IMR-90 (cell line): ENCODE measurements at regions not wholly inside any gene's neighbourhood (a gene's known extent, or its start where the extent isn't known, plus 50 kb on each side); places are given as distances from the start of the nearest gene placed in this dataset.
A peak's percentile ranks its signal among the peaks of the same experiment; 100 is the strongest.

Experiments
- ATAC-seq: fragments of 200-7000 bp; cut with Tn5 transposase; 2 replicates; pipeline ENCODE4 v1.9.1; 2020; ENCODE audit warnings: low read depth, mild to moderate bottlenecking, moderate library complexity
- BruUV-seq: library from RNA; stranded (reverse); fragments of 400-500 nt; replicated peaks from 2 replicates; lab custom pipeline; 2021; lab: Mats Ljungman, UMichigan
- CTCF ChIA-PET: fragments of 300-600 bp; formaldehyde crosslinking; extraction: SDS; loops from one replicate; lab custom pipeline; 2021; ENCODE audit warnings: antibody characterized with exemption; lab: Yijun Ruan, JAX
- POLR2A ChIA-PET: fragments of 300-600 bp; sonication (Branson Sonifier 250); formaldehyde crosslinking; loops from one replicate; lab custom pipeline; 2022; ENCODE audit warnings: antibody characterized with exemption; ENCODE audit not compliant: unreplicated experiment; lab: Charles Lee
- DNase-seq: peaks from one replicate; pipeline ENCODE4 v3.0.0; 2013
- H2AFZ ChIP-seq: replicated peaks from 2 replicates; pipeline ENCODE3; 2013; ENCODE audit warnings: low read length, mild to moderate bottlenecking; ENCODE audit not compliant: poor library complexity
- H2AK5ac ChIP-seq: 2 replicates; pipeline ENCODE4 v1.6.1; 2013; ENCODE audit warnings: low read depth, low read length, inconsistent platforms
- H2AK9ac ChIP-seq: replicated peaks from 2 replicates; pipeline ENCODE3; 2013; ENCODE audit warnings: mild to moderate bottlenecking, low read depth, low read length, moderate library complexity; ENCODE audit not compliant: poor library complexity
- H2BK120ac ChIP-seq: 2 replicates; pipeline ENCODE4 v1.6.1; 2013; ENCODE audit warnings: low read depth, low read length, inconsistent platforms
- H2BK15ac ChIP-seq: 3 replicates; pipeline ENCODE4 v1.6.1; 2013; ENCODE audit warnings: low read depth, low read length, inconsistent platforms
- H2BK20ac ChIP-seq: 2 replicates; pipeline ENCODE4 v1.6.1; 2013; ENCODE audit warnings: low read depth, mild to moderate bottlenecking, inconsistent platforms, low read length, moderate library complexity
- H2BK5ac ChIP-seq: 2 replicates; pipeline ENCODE4 v1.6.1; 2013; ENCODE audit warnings: mild to moderate bottlenecking, low read depth, low read length, inconsistent platforms; ENCODE audit not compliant: poor library complexity, severe bottlenecking
- H3K14ac ChIP-seq: replicated peaks from 2 replicates; pipeline ENCODE4 v1.6.1; 2013; ENCODE audit warnings: low read depth, low read length, inconsistent platforms
- H3K18ac ChIP-seq: 2 replicates; pipeline ENCODE4 v1.6.1; 2013; ENCODE audit warnings: low read depth, low read length, control low read depth
- H3K23ac ChIP-seq: 2 replicates; pipeline ENCODE4 v1.6.1; 2013; ENCODE audit warnings: low read depth, low read length, inconsistent platforms
- H3K27ac ChIP-seq: 2 replicates; pipeline ENCODE4 v1.5.1; 2013; ENCODE audit warnings: mild to moderate bottlenecking, control low read depth, low read length; ENCODE audit not compliant: insufficient read depth
- H3K27me3 ChIP-seq: 2 replicates; pipeline ENCODE4 v1.6.1; 2013; ENCODE audit warnings: low read length; ENCODE audit not compliant: control insufficient read depth, insufficient read depth
- H3K36me3 ChIP-seq: 2 replicates; pipeline ENCODE4 v1.6.1; 2013; ENCODE audit warnings: low read length, mixed read lengths; ENCODE audit not compliant: control insufficient read depth, insufficient read depth
- H3K4ac ChIP-seq: 2 replicates; pipeline ENCODE4 v1.6.1; 2013; ENCODE audit warnings: low read depth, low read length, inconsistent platforms
- H3K4me1 ChIP-seq: 2 replicates; pipeline ENCODE4 v1.6.1; 2013; ENCODE audit warnings: low read length, mixed read lengths; ENCODE audit not compliant: control insufficient read depth, insufficient read depth
- H3K4me2 ChIP-seq: 2 replicates; pipeline ENCODE4 v1.6.1; 2013; ENCODE audit warnings: low read depth, mild to moderate bottlenecking, control low read depth, low read length, moderate library complexity
- H3K4me3 ChIP-seq: 2 replicates; pipeline ENCODE4 v1.5.1; 2013; ENCODE audit warnings: low read depth, mild to moderate bottlenecking, control low read depth, low read length, moderate library complexity; ENCODE audit not compliant: insufficient read depth
- H3K56ac ChIP-seq: 2 replicates; pipeline ENCODE4 v1.6.1; 2013; ENCODE audit warnings: low read length, inconsistent platforms; ENCODE audit not compliant: insufficient read depth; ENCODE audit errors: extremely low read depth
- H3K79me1 ChIP-seq, 2 experiments: 2 replicates each; pipeline ENCODE4 v1.6.1; 2013; ENCODE audit warnings: low read length in 2 of 2, inconsistent platforms in 1 of 2, low read depth in 1 of 2
- H3K9ac ChIP-seq: 2 replicates; pipeline ENCODE4 v1.6.1; 2013; ENCODE audit warnings: low read depth, low read length, control low read depth
- H3K9me1 ChIP-seq: 2 replicates; pipeline ENCODE4 v1.6.1; 2013; ENCODE audit warnings: low read length, inconsistent platforms; ENCODE audit not compliant: insufficient read depth
- H3K9me3 ChIP-seq: 2 replicates; pipeline ENCODE4 v1.6.1; 2013; ENCODE audit warnings: low read length; ENCODE audit not compliant: control insufficient read depth, insufficient read depth
- H4K20me1 ChIP-seq: 2 replicates; pipeline ENCODE4 v1.6.1; 2013; ENCODE audit warnings: low read length, inconsistent platforms; ENCODE audit not compliant: insufficient read depth
- H4K5ac ChIP-seq: 2 replicates; pipeline ENCODE4 v1.6.1; 2013; ENCODE audit warnings: mild to moderate bottlenecking, low read depth, low read length, control low read depth
- H4K8ac ChIP-seq, 2 experiments: 2 replicates each; pipeline ENCODE4 v1.6.1; 2013; ENCODE audit warnings: low read depth in 2 of 2, low read length in 2 of 2, control low read depth in 1 of 2, inconsistent platforms in 1 of 2
- H4K91ac ChIP-seq: 2 replicates; pipeline ENCODE4 v1.6.1; 2013; ENCODE audit warnings: low read depth, low read length, inconsistent platforms; ENCODE audit not compliant: insufficient read depth
- BHLHE40 ChIP-seq: fragments of 150-350 bp; IDR thresholded peaks from 2 replicates; pipeline ENCODE4 v1.6.1; 2016; ENCODE audit warnings: mild to moderate bottlenecking, low read depth, low read length
- CEBPB ChIP-seq: IDR thresholded peaks from 2 replicates; pipeline ENCODE4 v1.6.1; 2012; ENCODE audit warnings: low read depth, low read length, improper control_type of control experiment
- CTCF ChIP-seq: conservative IDR thresholded peaks from 2 replicates; pipeline ENCODE4 v1.5.1; 2012; ENCODE audit warnings: mild to moderate bottlenecking, low read depth, low read length, improper control_type of control experiment
- FOS ChIP-seq: fragments of 150-350 bp; IDR thresholded peaks from 2 replicates; pipeline ENCODE4 v1.6.1; 2016; ENCODE audit warnings: low read depth, low read length
- MAFK ChIP-seq: IDR thresholded peaks from 2 replicates; pipeline ENCODE4 v1.6.1; 2012; ENCODE audit warnings: low read depth, low read length, improper control_type of control experiment
- MAZ ChIP-seq: IDR thresholded peaks from 2 replicates; pipeline ENCODE4 v1.6.1; 2012; ENCODE audit warnings: low read depth, mild to moderate bottlenecking, low read length, improper control_type of control experiment, moderate library complexity, borderline replicate concordance
- MXI1 ChIP-seq: IDR thresholded peaks from 2 replicates; pipeline ENCODE4 v1.6.1; 2012; ENCODE audit warnings: low read depth, mild to moderate bottlenecking, low read length, moderate library complexity, borderline replicate concordance
- NFE2L2 ChIP-seq: fragments of 150-350 bp; IDR thresholded peaks from 2 replicates; pipeline ENCODE4 v1.6.1; 2016; ENCODE audit warnings: low read depth, mild to moderate bottlenecking, low read length
- RCOR1 ChIP-seq: IDR thresholded peaks from 2 replicates; pipeline ENCODE4 v1.6.1; 2012; ENCODE audit warnings: mild to moderate bottlenecking, low read length, improper control_type of control experiment; ENCODE audit not compliant: insufficient replicate concordance
- RFX5 ChIP-seq: IDR thresholded peaks from 2 replicates; pipeline ENCODE4 v1.8.0; 2012; ENCODE audit warnings: low read depth, mild to moderate bottlenecking, low read length, moderate library complexity
- USF2 ChIP-seq: fragments of 150-350 bp; IDR thresholded peaks from 2 replicates; pipeline ENCODE4 v1.6.1; 2017; ENCODE audit warnings: mild to moderate bottlenecking, antibody characterized with exemption, low read length, low read depth
- WGBS, 2 experiments: methylation state at CpG; one replicate each; pipeline versions ENCODE4 v1.1.5 to v1.1.7; 2013; ENCODE audit warnings: missing lambda C conversion rate in 2 of 2; ENCODE audit not compliant: insufficient read length in 1 of 2; ENCODE audit errors: extremely low coverage in 2 of 2; 5-methylcytosine and 5-hydroxymethylcytosine counted together
- dilution Hi-C: fragments of 300-500 bp; cut with HindIII; formaldehyde crosslinking; loops from one replicate; pipeline ENCODE4 v1.14.3; 2018; ENCODE audit warnings: low sequenced_read_pairs; ENCODE audit not compliant: unreplicated experiment
- in situ Hi-C: fragments of 300-500 bp; cut with MboI; formaldehyde crosslinking; loops from 3 replicates; pipeline ENCODE4 v1.14.3; 2019; ENCODE audit warnings: low sequenced_read_pairs, inconsistent platforms, mixed read lengths
- intact Hi-C: fragments of 100-400 bp; cut with micrococcal nuclease; formaldehyde crosslinking; loops from 2 replicates; pipeline ENCODE4 v1.10.0; 2022

- H3K27ac ChIP-seq, result peak overlapping the region; percentile 48
These were observed 85.0 kb downstream of the MPP7 start for GRCh38 chr10:28217848-28218247.

More at GRCh38 chr10:28217848-28218247, 85.0 kb downstream of the MPP7 start:
- Histone ChIP-seq H3K4ac (peak overlapping the region; percentile 74), H2BK5ac (peak overlapping the region; percentile 85), H3K56ac (peak overlapping the region; percentile 7; the same call in 1 of the 2 replicates), H3K79me1 (no peaks in the 10 kb centered on the region), H3K27me3 (no peaks in the 10 kb centered on the region), H4K5ac (peak overlapping the region; percentile 31), H2AK5ac (0 out of 2 replicates have a peak overlapping the region, but pooled peaks have one; percentile 73), H3K36me3 (no peaks in the 10 kb centered on the region), H3K23ac (no peak overlapping the region), H3K4me1 (peaks cover 3% of the 10 kb centered on the region), H2AK9ac (no peak overlapping the region), H4K8ac (peak overlapping the region; percentile 66 to 70), H2BK20ac (peak overlapping the region; percentile 81), H2BK15ac (peak overlapping the region; percentile 75; the same call in 2 of the 3 replicates), H3K9me3 (no peaks in the 10 kb centered on the region), H3K4me3 (peak overlapping the region; percentile 3; the same call in 1 of the 2 replicates), H3K9me1 (no peaks in the 10 kb centered on the region; the same call in none of the 2 replicates), H3K18ac (peak overlapping the region; percentile 90; the same call in 1 of the 2 replicates), H4K91ac (peak overlapping the region; percentile 89), H3K9ac (no peak overlapping the region), H2AFZ (no peak overlapping the region), H3K4me2 (peak overlapping the region; percentile 68), H2BK120ac (peak overlapping the region; percentile 81), H3K14ac (0 out of 2 replicates have a peak overlapping the region, but pooled peaks have one; percentile 12), H4K20me1 (no peaks in the 10 kb centered on the region)
- BruUV-seq, result no TSS peak
- POLR2A ChIA-PET, result interaction anchor here (0.5 kb wide), 1 partner anchor 354 kb away, joined by 13 read pairs; no protein-coding TSS in a partner anchor
- intact Hi-C loops, result loop anchor here (2.0 kb wide), 1 partner anchor 17 kb away; no protein-coding TSS in a partner anchor
- in situ Hi-C loops, result no loop called here
- WGBS, 2 experiments, result 0% methylated on average over 3 of the region's 7 CpGs; no CpG with 5 or more reads in 1 of the 2 experiments
- DNase-seq, result peak; percentile 92
- CTCF ChIA-PET, result interaction anchor here (0.5 to 0.6 kb wide), 2 partner anchors 11 to 141 kb away, joined by 3 read pairs; no protein-coding TSS in a partner anchor
- TF ChIP-seq FOS, result peak; percentile 76
- TF ChIP-seq BHLHE40, result no peak
- no peak for TF ChIP-seq NFE2L2
- TF ChIP-seq MAZ, result no peak
- TF ChIP-seq RFX5, result no peak
- TF ChIP-seq USF2, result no peak
- TF ChIP-seq CTCF, result no peak
- no peak for TF ChIP-seq MXI1
- peak; percentile 57 for TF ChIP-seq CEBPB
- TF ChIP-seq MAFK, result no peak
- TF ChIP-seq RCOR1, result peak; percentile 34
- dilution Hi-C loops, result no loop called here
- ATAC-seq, result peak; percentile 91
